Fibroblast of mammary gland (primary cell): ENCODE measurements at regions not wholly inside any gene's neighbourhood (a gene's known extent, or its start where the extent isn't known, plus 50 kb on each side); places are given as distances from the start of the nearest gene placed in this dataset.
A peak's percentile ranks its signal among the peaks of the same experiment; 100 is the strongest.

ENCODE experiments used
- DNase-seq: peaks from one replicate; pipeline ENCODE4 v3.0.0-alpha.2; 2010; ENCODE audit warnings: low read depth
- H3K4me3 ChIP-seq: 2 replicates; pipeline ENCODE4 v1.5.1; 2011; ENCODE audit warnings: low read depth, mild to moderate bottlenecking, low read length, moderate library complexity; ENCODE audit not compliant: control insufficient read depth
- TF ChIP-seq, protein P1 (sequence below): conservative IDR thresholded peaks from 2 replicates; pipeline ENCODE4 v1.5.1; 2011; ENCODE audit warnings: low read depth, low read length, inconsistent platforms; ENCODE audit not compliant: control insufficient read depth, insufficient read depth

DNA sequence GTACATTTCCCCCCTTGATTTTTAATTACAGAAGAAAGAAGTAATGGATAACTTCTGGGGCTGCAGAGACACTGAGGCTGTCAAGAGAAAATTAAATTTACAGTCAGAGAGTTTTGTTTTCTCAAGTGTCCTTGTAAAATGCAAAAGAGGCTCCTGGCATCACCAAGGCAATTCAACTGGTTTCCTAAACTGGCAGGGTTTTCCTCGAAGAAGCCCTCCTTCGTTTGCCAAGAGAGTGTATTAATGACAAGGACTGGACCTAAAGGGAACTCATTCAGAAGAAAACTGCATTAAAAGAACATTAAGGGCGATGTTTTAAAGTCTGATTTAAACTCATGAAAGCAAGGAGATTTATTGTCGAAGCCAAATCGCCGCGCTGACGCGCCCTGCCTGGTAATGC is 476.9 kb downstream of the ZSWIM6 start:
- TF ChIP-seq, protein P1, sequence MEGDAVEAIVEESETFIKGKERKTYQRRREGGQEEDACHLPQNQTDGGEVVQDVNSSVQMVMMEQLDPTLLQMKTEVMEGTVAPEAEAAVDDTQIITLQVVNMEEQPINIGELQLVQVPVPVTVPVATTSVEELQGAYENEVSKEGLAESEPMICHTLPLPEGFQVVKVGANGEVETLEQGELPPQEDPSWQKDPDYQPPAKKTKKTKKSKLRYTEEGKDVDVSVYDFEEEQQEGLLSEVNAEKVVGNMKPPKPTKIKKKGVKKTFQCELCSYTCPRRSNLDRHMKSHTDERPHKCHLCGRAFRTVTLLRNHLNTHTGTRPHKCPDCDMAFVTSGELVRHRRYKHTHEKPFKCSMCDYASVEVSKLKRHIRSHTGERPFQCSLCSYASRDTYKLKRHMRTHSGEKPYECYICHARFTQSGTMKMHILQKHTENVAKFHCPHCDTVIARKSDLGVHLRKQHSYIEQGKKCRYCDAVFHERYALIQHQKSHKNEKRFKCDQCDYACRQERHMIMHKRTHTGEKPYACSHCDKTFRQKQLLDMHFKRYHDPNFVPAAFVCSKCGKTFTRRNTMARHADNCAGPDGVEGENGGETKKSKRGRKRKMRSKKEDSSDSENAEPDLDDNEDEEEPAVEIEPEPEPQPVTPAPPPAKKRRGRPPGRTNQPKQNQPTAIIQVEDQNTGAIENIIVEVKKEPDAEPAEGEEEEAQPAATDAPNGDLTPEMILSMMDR: no peak
- no peak for DNase-seq
- H3K4me3 ChIP-seq: no peak overlapping the region

DNA sequence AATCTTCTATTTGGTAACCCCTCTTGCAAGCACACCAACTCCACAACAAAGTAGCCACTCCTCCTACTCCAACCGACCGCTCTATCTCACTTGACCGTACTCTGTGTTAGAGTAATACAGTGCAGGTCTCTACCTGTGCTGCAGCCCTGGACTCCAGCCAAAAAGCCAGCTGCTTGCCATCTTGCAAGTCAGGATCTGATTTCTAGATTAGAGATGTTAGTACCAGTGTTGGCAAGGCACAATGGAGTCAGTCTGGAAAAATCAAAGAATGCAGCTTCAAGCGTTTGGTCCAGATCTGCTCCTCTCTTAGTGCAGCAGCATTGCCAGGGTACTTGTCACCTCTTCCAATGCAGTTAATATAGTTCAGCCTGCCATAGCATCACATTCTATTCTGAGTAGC is 477.6 kb downstream of the ZSWIM6 start:
- no peak for DNase-seq
- no peak overlapping the region for H3K4me3 ChIP-seq
- TF ChIP-seq, protein P1: no peak

DNA sequence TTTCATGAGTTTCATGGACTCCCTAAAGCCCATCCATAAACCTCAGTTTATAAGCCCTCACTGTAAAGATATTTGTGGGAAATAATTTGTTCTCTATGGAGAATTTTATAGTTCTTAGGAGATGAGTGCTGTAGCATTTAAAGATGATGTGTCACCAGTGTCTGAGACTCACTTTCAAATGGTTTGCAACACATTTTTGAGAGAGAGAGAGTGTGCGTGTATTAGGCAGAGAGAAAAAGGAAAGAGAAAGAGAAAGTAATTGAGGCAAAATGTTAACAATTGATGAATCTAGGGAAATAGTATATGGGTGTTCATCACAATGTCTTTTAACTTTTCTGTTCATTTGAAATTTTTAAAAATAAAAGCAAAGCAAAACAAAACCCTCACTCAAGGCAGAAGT is 479.0 kb downstream of the ZSWIM6 start:
- no peak overlapping the region for H3K4me3 ChIP-seq
- TF ChIP-seq, protein P1: no peak
- DNase-seq: peak; percentile 2

DNA sequence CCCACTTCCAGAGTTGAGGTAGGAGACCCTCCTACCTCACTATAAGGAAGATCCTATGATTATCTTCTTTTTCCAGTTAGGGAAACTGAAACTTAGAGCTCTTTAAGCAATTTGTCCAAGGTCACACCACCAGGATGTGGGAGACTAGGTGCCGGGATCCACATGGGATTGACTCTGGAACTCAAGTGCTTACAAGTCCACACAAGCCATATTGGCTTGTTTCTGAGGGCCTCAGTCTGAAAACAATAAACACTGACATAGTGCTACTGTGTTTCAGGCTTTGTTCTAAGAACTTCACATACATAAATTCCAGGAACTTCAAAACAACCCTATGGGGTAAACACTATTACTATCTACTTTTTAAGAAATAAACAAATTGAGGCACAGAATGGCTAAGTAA is 481.3 kb downstream of the ZSWIM6 start:
- no peak overlapping the region for H3K4me3 ChIP-seq
- TF ChIP-seq, protein P1: no peak
- no peak for DNase-seq

DNA sequence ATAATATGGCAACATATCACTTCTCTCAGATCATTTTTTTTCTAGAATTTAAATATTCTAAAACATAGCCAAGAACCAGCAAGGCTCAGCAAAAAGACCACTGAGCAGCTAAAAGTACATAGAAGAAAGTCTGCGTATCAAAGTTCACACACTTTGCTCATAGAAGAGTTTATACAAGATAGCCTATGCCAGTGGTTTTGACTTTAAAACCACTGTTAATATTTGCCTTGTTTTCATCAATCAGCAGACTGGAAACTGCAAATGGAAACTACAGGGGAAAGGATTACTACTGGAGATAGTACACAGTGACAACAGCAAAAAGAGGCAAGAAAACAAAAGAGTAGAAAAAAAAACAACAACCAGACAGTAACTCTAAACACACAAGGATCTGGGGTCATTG is 483.3 kb downstream of the ZSWIM6 start:
- H3K4me3 ChIP-seq: no peak overlapping the region
- TF ChIP-seq, protein P1: no peak
- no peak for DNase-seq

DNA sequence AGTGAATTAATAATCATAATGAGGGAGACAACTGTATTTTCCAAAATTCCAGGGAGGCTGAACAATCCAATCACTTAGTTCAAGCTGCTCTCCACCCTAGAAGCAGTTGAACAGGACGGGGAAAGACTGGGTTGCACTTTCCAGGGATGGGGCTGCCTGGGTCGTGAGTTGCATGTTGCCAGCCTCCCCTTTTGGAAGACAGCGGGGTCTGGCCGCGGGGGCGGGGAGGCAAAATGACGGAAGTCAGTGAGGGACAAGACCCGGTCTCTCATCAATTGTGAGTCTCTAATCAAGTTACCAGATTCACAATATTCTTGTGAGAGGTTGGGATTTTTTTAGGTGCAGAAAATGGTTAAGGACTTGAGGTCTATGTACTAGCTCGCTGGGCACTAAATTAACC is 484.1 kb downstream of the ZSWIM6 start:
- no peak overlapping the region for H3K4me3 ChIP-seq
- TF ChIP-seq, protein P1: no peak
- DNase-seq: no peak

DNA sequence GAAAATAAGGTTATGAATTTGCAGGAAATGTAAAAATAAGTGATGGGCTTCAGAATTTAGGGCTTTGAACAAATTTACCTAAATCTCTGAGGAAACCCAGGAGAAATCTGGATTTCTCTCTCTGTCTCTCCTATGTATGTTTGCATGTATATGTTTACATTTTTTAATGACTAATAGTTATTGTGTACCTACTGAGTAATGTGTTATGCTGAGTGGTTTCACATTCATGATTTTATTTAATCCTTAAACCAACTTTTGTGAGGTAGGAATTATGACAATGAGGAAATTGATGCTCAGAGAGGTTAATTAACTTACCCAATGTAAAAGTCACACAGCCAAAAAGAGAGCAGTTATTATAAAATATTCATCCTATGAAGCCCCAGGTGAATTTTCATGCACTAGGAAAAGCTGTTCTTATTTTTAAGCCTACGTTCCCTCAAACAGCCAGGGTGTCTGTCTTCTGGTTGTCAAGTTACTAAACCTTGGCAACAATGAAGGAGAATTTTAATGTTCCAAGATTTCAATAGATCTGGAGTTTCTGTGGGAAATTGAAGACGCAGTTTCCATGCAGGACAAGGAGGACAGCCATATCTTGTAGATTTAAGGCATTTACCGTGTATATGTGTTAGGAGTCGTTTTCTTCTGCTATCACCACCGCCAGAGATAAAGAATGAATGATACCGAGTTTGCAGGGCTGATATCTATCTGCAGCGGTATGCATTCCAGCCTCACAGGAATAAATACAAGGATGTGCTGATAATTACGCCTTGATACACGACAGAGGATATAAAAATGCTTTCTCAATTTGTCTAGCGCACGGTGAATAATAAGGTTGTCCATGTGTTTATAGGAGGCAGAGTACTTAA is 484.8 kb downstream of the ZSWIM6 start:
- DNase-seq: no peak
- TF ChIP-seq, protein P1: no peak
- no peak overlapping the region for H3K4me3 ChIP-seq
